CD4-positive, alpha-beta T cell treated with Interleukin-12 subunit alpha and Interleukin-12 subunit beta, for 1 hour (primary cell): ENCODE measurements at regions not wholly inside any gene's neighbourhood (a gene's known extent, or its start where the extent isn't known, plus 50 kb on each side); places are given as distances from the start of the nearest gene placed in this dataset.
"Not testable (repeated sequence)": the region's sequence is repeated elsewhere in the genome, so short reads cannot be mapped to it uniquely, and the experiment has no call there.

Experiments
- DNase-seq: peaks from one replicate; pipeline ENCODE4 v3.0.0-alpha.2; 2020

DNA sequence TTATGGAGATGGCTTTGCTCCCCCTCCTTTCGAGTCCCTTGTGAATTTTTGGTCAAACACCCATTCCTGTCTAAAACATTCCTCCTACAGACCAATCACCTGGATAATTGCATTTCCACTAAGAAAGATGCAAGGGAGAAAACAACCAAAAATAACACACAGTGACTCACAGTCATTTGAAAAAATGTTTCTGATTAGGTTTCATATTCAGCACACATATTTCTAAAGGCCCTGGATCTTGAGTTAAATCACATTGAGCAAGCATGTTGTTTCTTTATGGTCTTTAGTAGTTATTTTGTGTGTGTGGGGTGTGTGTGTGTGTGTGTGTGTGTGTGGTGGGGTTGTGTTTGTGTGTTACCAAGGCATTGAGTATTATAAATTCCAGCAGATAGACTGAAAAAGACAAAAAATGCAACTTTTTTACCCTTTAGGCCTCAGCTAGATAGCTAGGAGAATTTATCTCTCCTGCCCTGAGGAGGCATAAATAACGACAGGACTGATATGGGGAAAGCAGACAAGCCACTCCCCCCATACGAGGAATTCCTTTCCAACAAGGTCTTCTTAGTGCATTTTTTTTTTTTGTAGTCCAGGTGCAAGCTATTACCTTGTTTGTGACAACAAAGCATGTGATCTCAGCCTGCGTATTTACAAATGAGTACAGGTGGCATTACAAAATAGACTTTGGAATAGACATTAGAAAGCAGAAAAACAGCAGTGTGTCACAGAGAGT is 265.4 kb upstream of the ADGRL3 start:
- no peak for DNase-seq

DNA sequence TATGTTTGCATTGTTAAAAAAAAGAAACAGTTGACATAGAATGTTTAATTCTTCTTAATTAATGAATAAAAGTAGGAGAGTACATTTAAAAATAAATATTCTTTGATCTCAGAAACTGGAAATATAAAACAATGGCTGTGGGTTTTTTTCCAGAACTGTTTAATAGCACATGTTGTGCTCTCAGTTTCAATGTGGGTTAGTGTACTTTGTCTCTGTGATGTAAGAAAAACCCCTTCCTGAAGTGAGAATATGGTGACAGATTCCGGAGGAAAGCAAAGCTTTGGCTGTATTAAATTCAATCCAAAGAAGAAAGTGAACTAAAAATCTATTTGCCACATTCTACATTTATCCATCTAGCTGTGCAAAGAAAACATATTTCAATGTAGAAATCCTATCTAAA is 261.9 kb upstream of the ADGRL3 start:
- DNase-seq: no peak

DNA sequence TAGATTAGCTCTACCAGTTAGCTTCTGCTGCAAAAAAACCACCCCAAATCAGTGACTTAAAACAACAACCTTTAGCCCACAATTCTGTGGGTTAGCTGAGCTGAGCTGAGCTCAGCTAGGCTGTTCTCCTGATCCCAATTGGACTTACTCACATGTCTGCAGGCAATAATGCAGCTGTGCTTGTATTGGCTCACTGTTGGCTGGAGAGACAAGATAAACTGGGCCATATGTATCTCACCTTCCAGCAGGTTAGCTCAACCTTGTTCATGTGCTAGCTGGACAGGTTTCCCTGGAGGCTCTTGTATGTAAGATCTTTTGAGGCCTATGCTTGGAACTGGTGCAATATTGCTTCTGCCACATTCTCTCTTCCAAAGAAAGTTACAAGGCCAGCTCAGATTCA is 261.5 kb upstream of the ADGRL3 start:
- no peak for DNase-seq

DNA sequence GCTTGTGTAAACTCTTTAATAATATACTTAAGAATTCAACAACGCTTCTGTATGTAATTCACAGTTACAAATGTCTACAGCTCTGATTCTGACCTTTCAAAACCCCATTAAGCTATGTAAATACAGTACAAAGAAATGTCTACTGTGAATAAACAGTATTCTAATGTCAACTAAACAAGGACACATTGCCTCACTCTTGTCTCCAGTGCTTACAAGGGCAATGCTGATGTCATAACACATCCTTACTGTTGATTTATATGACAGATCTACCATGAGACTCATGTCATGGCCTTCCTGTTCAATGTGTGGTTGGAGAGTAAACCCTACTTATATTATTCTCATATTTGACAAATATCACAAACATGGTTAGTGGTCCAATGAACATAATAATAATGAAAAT is 256.1 kb upstream of the ADGRL3 start:
- no peak for DNase-seq

DNA sequence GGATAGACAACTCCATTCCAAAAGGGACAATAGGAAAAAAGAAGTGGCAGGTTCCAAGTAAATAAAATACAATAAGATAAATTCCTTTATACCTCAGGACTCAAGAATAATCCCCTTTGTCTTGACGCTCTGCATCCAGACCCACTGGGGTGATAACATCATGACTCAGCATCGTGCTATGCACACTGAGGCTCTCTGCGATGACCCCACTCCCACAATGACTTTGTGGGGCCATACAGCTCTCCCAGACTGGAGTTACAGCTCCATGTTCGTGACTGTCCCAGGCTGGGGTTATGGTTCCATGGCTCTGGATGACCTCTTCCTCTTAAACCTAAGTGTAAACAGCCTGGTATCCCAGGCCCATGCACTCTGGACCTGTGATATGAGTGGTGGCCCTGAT is 254.5 kb upstream of the ADGRL3 start:
- DNase-seq: no peak

DNA sequence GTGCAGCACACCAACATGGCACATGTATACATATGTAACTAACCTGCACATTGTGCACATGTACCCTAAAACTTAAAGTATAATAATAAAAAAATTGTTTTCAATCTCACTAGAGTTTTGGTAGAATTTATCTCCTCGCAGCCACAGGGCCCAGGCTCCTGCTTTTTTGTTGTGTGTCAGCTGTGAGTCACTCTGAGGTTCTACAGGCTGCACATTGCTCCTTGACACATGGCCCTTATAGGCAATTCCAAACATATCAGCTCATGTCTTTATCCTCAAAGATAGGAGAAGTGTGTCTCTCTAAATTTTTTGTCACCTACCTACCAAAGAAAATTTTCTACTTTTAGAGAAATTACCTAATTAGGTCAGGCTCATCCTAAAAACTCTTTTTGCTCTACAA is 252.1 kb upstream of the ADGRL3 start:
- no peak for DNase-seq

DNA sequence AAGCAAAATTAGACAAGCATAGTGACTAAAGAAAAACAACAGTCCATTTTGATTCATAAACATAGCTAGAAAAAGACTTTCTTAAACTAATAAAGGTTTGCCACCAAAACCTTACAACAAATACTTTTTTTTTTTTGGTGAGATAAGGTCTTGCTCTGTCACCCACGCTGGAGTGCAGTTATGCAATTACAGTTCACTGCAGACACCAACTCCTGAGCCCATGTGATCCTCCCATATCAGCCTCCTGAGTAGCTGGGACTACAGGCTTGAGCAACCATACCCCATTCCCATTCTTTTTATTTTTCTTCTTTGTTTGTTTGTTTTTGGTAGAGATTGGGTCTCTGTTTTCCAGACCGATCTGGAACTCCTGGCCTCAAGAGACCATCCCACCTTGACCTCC is 247.2 kb upstream of the ADGRL3 start:
- no peak for DNase-seq

DNA sequence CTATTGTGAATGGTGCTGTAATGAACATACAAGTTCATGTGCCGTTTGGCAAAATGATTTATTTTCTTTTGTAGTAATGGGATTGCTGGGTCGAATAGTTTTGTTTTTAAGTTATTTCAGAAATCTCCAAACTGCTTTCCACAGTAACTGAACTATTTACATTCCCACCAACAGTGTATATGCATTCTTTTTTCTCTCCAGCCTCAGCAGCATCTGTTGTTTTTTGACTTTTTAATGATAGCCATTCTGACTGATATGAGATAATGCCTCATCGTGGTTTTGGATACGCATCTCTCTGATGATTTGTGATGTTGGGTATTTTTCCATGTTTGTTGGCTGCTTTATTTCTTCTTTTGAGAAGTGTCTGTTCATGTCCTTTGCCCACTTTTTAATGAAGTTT is 246.3 kb upstream of the ADGRL3 start:
- no peak for DNase-seq

DNA sequence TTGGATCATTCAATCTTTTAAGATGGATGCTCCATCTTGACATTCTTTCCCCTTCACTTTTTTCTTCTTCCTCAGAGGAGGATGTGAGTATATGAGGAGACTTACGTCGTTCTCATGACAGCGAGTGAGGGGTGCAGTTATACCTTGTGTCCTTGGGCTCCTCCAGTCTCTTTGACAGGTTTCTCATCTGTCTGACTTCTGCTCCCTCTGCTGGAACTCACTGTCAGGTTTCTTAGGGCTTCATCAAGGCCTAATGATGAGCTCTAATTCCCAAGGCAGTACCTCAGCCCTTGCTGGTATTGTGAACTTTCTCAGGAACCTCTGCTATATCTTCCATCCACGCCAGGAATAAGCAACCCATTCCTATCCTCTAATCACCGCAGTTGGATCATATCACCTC is 237.8 kb upstream of the ADGRL3 start:
- DNase-seq: no peak

DNA sequence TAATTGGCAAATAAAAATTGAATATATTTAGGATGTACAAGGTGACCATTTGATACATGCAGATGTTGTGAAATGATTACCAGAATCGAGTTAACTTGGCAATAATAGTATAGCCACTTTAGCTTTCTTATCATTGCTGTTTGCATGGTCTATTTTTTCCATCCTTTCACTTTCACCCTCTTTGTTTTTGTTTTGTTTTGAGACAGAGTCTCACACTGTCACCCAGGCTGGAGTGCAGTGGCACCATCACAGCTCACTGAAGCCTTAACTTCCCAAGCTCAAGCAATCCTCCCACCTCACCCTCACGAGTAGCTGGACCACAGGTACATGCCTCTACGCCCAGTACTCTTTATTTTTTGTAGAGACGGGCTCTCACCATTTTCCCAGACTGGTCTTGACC is 218.6 kb upstream of the ADGRL3 start:
- no peak for DNase-seq

DNA sequence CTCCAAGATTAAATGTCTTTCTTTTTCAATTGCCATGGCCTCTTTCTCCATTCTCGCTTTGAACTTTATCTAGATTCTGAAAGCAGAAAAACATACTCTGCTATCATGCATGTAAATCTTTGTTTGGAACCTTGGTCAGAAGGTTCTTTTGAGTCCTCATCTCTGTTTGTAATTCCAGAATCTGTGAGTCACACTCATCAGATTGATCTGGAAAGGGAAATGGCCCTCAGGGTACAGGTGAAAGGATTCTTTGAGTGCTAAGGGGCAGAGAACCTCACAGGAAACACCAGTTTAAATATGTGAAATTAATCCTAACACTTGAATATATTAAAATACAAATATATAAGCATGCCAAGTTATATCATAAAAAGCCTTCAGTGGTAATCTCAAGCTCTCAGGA is 211.0 kb upstream of the ADGRL3 start:
- DNase-seq: no peak

DNA sequence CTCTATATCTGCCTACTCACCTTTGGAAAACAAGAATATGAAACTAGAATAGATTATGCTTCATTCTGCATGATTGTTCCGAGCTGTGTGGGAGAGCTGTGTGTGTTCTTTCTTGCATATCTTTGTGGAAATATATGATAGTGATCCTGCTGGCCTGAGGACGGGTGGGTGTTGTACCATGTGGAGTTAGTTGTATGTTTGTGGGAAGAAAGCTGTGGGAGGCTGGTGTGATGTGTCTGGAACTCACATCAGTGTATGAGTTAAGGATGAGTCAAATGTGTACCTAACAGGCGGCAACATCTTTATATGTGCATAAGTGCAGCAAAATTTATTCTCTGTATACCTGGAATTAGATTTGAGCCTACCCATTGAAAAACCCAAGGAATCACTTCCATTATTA is 208.1 kb upstream of the ADGRL3 start:
- DNase-seq: no peak

DNA sequence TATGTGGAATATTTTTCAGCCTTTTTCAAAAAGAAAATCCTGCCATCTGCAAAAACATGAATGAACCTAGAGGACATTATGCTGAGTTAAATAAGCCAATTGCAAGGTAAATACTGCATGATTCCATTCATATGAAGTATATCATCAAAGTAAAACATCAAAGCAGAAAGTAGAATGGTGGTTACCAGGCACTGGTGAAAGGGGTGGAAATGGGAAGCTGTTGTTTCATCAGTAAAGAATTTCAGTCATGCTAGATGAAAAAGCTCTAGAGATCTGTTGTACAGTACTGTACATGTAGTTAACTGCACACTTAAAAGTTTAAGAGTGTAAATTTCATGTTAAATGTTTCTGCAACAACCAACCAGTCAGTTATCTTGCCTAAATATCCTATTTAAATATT is 196.8 kb upstream of the ADGRL3 start:
- no peak for DNase-seq

DNA sequence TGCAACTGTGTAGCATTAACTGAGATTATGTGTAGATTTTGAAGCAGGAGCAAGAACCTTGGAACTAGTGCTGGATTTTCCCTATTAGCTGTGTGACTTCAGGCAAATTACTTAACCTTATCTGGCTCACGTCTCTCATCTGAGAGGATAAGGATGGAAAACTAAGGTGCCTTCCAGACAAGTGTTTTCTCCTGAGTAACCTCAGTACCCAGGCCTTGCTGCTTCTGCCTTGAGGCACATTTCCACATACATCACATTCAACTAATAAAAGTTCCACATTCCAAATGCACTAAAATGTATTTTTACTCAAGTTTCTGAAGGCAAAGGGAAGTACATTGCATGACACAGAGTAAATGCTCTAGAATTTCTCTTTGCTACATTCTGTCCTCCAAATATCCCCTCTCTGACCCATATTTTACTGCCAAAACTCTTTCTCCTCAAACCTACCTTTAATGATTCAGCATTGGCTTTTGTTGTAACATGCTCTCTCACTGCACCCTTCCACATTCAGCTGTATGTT is 195.4 kb upstream of the ADGRL3 start:
- no peak for DNase-seq

DNA sequence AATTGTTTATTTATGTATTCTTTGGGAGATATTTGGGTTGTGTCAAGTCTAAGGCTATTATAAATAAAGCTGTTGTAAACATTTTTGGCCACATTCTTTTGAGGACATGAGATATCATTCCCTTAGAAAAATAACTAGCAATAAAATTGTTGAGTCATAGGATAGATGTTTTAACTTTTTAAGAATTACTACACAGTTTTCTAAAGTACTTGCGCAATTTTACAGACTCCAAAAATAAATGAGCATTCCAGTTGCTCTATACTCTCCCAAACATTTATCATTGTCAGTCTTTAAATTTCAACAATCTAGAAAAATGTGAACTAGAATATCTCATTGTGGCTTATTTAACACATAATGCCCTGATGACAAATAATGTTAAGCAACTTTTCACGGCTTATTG is 189.1 kb upstream of the ADGRL3 start:
- no peak for DNase-seq

DNA sequence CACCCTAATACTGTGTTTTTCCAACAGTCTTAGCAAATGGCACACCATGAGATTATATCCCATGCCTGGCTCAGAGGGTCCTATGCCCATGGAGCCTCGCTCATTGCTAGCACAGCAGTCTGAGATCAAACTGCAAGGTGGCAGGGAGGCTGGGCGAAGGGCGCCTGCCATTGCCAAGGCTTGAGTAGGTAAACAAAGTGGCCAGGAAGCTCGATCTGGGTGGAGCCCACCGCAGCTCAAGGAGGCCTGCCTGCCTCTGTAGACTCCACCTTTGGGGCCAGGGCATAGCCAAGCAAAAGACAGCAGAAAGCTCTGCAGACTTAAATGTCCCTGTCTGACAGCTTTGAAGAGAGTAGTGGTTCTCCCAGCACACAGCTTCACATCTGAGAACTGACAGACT is 188.2 kb upstream of the ADGRL3 start:
- not testable (repeated sequence) for DNase-seq

DNA sequence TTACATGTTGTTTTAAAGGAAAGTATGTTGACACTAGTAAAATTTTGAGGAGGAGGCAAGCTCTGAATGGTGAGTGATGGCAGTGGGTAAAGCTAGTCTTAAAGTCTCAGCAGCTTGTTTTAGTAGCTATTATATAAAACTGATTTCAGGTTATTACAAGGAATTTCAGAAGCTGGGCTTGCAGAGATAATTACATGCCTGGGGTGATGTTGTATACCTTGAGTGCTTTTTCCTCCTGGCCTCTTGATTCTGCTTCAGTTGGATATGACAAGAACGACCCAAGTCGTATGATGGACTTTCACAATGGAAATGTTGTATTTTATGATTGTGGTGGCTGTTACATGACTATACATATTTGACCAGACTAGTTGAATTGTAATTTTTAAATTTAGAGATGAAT is 175.5 kb upstream of the ADGRL3 start:
- DNase-seq: no peak

DNA sequence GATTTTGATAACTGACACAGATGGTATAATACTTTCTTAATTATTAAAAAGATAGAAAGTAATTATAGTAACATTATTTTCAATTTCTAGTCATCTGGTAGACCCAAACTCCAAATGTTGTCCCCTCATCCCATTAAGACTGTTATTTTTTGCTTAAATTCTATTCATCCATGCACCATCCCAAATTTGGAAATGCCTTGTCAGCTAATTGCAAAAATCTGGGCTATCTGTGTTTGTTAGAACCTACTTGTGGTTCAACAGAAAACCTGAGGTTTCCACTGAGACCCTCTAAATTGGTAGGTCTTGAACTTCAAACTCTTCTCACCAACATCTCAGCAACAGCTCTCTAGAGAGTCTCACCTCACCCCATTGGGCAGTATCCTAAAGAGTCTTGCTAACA is 172.2 kb upstream of the ADGRL3 start:
- DNase-seq: no peak

DNA sequence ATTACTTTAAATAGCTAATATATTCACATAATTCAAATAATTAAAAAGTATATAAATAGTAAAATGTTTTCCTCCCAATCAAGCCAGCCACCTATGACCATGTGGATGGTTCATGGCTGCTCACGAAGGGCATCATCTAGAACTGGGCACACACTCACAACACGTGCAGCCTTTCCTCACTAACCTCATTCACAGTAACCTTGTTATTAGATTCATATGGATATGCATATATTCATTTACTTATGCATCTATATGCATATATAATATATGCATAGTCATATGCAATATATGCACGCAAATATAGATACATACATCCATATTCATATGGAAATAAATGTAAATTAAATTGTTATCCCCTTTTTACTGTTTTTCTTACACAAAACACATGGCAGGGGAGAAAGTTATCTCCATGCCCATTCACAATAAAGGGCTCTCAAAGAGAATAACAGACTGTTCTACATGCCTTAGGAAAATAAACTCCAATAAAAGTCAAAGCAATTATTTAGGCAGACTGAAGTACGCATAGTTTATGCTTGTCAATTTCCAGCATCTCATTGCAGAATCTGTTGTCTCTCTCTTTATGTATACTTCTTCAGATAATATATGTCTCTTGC is 163.9 kb upstream of the ADGRL3 start:
- DNase-seq: no peak

DNA sequence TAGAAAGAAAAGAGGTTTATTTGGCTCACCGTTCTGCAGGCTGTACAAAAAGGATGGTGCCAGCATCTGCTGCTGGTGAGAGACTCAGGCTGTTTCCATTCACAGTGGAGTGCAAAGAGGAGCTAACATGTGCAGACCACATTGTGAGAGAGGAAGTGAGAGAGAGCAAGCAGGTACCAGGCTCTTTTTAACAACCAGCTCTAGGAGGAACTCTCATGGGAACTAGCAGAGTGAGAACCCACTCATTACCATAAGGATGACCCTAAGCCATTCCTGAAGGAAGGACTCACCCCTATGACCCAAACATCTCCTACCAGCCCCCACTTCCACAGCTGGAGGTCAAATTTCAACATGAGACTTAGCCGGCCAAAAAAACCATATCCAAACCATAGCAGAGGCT is 158.6 kb upstream of the ADGRL3 start:
- DNase-seq: no peak

DNA sequence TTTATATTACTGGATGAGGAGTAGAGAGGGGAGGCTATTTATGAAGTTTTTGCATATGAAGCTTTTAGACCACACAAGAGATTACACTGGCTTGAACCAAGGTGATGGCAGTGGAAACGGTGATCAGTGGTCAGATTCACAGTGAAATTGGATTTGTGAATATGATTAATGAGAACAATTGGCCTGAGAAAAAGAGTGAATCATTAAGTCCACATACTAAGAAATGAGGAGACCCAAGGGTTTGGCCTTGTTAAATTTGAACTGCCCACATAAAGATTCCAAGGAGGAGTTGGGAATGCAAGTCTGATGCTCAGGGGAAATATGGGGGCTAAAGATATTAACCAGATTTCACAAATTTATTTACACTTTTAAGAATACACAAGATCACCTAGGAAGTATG is 155.3 kb upstream of the ADGRL3 start:
- DNase-seq: no peak

DNA sequence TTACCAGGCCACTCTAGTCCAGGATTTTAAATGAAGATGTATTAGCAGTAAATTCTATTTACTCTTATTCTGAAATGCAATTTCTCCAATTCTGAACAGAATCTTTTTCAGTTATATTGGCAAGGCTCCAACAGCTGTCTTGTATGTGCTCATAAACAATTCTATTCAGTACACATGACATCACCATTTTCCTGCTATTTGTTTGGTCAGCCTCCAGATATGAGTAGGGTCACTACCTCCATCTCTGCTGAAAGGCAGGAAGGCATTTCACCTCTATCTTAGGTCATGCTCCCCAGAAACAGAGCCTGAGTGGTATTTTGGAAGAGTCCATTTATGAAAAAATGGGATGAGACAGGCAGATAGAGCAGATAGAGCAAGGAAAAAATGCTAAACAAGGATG is 151.1 kb upstream of the ADGRL3 start:
- DNase-seq: no peak

DNA sequence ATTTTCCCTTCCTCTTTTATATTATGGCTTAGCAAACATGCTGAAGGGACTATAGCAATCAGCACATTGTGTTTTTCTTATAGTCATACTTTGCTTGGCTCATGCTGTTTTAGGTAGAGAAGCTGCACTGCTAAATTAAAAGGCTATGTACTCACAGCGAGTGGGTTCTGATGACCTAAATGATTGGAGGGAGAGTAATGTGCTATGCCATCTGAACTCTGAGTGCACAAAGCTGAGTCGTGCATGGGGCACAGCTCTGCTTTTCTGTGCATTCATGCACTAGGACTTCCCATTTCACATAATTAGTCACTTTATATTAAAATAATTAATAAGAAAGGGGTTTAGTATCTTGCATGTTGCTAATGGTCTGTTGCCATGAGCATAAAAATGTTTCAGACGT is 132.7 kb upstream of the ADGRL3 start:
- DNase-seq: no peak

DNA sequence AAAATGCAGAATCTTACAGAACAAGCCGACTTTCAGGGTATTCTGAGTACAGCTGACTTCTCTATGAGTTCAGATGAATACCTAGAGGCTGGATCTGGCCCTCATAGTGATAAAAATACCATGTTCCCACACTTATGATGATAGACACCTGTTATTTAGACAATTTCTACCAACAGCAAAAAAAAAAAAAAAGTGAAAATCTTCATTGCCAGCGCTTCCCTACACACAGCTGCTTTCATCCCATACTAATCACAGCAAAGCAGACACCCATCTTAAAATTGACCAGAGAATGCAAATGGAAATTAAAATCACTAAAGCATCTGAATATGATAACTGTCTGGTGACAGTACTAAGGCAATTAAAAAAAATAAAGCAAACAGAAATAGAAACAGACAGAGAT is 132.1 kb upstream of the ADGRL3 start:
- DNase-seq: no peak

DNA sequence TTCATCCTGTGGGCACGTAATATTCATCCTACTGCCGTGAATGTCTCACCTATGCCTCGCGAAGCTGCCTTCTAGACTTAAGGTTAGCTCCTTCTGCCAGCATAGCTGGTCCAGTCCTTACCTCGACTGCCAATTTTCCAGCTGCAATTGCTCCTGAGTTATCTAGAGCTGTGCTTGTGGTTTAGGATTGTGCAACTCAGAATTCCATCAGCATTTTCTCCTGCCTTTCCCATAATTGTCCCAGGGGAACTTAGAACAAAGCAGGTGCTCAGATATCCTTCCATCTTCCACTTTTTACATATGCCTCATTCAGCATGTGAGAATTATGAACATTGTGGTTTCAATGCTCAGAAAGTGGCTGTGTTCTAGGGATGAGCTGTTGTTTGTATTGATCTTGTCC is 131.4 kb upstream of the ADGRL3 start:
- no peak for DNase-seq
